ENCODE measurements at regions not wholly inside any gene's neighbourhood (a gene's known extent, or its start where the extent isn't known, plus 50 kb on each side); places are given as distances from the start of the nearest gene placed in this dataset.
A peak's percentile ranks its signal among the peaks of the same experiment; 100 is the strongest.

- DNase-seq, result no peak
These were observed 658.7 kb upstream of the DIPK2B start for GRCh38 chrX:45859407-45859806.

- no peak for DNase-seq
These were observed 652.2 kb upstream of the DIPK2B start for GRCh38 chrX:45852884-45853283.

DNA sequence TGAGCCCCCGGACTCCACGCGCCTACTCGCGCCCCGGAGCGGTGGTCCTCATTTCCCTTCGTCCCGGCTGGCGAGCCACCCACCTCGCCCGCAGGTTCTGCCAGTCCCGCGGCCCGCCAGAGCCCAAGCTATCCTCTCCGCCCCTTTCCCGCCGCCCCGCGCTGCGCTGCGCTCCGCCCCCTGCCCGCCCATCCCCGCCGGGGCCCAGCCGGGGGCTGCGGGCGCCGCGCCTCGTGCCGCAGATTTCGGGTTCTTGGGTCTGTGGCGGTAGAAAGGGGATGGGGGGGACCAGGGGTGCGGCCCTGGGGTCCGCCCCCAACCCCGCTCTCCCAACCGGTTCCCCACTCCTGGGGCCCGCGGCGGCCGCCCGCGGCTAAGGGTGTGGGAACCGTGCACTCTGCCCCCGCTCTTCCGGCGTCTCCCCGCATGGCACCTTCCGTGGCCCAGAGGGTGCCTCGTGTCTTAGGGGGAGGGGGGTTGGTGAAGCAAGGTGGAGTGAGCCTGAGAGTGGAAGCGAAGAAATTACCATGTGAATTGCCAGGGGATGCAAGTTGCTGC, 650.8 kb upstream of the DIPK2B start:
- peak; percentile 12 for DNase-seq

DNA sequence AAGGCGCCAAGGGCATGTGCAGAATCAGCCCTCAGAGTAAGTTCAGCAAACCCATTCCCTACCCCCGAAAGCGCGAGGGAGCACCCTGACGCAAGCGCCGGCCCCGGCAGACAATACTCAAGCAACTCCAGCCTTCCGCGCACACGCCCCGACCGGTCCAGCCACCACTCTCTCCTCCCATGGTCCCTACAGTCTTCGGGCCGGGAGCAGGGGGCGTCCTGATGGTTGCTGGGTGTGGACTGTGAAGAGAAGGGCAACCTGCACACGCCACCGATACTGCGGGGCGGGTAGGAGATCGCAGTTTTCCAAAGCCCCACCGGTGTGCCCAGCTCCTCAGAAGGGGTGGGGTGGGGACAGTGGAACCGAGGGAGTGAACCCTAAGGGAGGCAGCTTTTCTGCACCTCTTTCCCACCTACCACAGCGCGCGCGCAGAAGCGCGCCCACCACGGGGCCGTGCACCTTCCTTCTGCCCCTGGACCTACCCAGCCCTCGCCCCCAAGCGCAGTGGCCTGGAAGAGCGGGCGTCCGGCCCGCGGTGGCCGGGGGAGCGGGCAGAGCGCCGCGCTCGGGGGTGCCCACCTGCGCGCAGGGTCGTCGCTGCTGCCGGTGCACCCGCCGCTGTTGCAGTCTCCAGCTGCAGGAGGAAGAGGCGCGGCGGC, 650.2 kb upstream of the DIPK2B start:
- DNase-seq, result peak; percentile 4

GRCh38 chrX:45850197-45850774, 649.6 kb upstream of the DIPK2B start:
- peak; percentile 2 for DNase-seq

DNA sequence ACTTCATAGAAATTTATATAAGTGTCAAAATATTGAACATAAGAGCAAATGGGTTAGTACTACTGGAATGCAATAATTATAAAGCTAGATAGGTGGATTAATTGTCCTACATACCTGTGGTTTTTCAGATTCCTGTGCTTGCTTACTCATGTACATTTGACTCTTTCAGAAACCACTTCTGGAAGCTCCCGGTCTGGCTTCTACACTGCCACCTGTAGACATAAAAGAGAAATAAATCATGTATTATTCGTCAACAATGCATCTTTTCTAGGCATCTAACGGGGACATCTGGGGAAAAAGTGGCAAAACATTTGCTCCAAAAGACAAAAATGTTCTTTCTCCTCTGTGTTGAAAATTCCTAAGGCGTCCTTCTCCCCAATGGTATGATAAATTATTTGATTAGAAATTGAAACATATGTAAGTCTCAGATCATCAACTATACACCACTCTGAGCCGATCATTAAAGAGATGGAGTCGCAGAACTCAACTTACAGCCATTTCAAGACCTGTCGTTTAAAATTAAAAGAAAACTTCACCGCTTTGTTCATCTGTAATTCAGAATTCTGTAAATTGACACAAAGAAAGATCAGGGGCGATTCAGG, 648.7 kb upstream of the DIPK2B start:
- DNase-seq, result peak; percentile 3

DNA sequence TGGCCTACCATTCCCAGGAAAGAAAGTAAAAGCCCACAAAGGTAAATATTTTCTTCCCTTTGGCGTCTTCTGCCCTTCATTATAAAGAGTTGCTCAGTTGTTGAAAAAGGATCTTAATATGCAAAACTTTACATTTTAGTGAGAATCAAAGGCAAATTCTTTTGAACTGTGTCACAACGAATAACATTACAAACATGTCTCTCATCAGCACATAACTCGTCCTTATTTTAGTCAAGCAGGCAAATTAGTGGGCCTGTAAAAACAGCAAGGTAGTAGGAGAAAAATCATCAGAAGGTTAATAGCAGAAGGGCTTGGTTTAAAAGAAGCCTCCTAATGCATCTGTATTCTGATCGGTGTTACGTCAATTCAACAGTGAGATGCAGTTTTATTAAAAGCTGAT, 647.3 kb upstream of the DIPK2B start:
- DNase-seq, result no peak

- DNase-seq, result no peak
These were observed 645.7 kb upstream of the DIPK2B start for GRCh38 chrX:45846328-45846727.

- DNase-seq, result no peak
These were observed 644.5 kb upstream of the DIPK2B start for GRCh38 chrX:45845142-45845541.

DNA sequence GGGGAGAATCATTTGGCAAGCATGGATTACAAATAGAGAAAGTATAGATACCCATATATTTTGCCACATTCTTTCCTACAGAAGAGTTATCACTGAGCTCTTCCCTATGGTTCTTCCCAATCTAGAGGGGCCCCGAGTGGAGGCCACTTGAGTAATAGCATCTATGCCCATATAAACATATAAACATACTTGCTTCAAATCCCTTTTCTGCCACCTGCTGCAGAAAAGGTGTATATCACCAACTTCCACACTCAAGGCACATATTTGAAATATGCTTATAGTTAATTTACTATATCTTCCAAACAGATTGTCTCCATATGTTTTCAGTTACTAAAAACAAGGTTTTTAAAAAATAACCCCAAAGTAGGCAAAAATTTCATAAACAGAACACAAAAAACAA, 642.8 kb upstream of the DIPK2B start:
- DNase-seq, result no peak

- DNase-seq, result no peak
These were observed 642.2 kb upstream of the DIPK2B start for GRCh38 chrX:45842926-45843315.

GRCh38 chrX:45842207-45842925, 641.7 kb upstream of the DIPK2B start:
- no peak for DNase-seq

DNA sequence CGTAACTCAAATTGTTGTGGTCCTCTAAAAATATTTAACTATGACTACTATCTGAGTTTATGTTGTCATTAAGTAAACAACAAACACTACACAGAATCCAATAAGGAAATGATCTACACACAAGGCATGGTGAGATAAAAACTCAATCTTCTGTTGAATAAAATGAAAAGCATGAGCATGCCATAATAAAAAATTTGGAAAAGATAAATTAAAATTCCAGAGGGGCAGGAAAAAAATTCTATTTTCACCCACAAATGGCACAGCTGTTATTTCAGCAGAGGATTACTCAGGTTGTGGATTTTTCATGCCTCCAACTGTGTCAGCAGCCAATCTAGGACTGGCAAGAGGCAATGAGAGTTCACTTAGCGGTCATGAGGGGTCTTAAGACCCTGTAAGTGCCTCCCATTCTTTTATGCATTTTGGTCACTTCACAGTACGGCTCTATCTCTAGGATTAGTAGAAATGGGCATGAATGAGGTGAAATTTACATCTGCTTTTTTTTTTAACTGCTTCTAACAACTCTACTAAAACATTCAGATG, 639.8 kb upstream of the DIPK2B start:
- DNase-seq, result no peak

DNA sequence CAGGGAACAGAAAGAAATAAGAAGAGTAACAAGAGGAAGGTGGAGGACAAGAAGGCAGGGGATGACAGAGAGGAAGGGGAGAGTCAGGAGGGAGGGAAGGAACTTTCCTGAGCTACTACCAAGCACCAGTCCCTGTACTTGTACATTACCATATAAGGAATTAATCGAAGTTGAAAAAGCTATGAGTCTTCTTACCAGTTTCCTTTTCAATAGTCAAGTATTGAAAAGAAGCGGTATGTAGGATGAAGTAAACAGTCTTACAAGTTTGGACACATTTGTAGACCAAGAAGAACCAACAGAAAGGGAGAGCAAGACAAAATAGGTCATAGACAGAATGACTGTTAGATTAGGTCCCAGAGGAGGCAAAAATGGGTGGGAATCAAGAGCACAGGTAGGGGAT, 629.7 kb upstream of the DIPK2B start:
- no peak for DNase-seq

DNA sequence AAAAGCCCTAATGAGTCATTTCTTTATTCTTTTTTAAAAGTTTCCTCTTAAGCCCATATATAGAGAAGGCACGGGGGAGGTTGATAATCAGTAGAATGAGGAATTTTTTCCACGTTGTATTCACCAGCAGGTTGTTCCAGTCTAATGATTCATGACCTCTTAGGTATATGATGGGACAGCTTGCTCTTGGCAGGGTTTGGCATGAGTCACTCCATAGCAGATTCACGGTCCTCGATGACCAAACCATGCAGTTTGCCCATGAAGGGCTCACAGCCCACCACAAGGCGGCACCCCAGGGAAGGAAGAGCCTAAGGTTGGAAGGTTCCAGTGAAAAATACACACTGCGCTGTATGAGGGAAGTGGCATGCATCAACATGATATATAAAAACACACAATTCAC, 623.8 kb upstream of the DIPK2B start:
- no peak for DNase-seq

GRCh38 chrX:45823536-45823935, 622.9 kb upstream of the DIPK2B start:
- no peak for DNase-seq

- no peak for DNase-seq
These were observed 621.4 kb upstream of the DIPK2B start for GRCh38 chrX:45822124-45822523.

GRCh38 chrX:45818913-45819312, 618.2 kb upstream of the DIPK2B start:
- DNase-seq, result no peak

- DNase-seq, result no peak
These were observed 614.8 kb upstream of the DIPK2B start for GRCh38 chrX:45815441-45815840.

DNA sequence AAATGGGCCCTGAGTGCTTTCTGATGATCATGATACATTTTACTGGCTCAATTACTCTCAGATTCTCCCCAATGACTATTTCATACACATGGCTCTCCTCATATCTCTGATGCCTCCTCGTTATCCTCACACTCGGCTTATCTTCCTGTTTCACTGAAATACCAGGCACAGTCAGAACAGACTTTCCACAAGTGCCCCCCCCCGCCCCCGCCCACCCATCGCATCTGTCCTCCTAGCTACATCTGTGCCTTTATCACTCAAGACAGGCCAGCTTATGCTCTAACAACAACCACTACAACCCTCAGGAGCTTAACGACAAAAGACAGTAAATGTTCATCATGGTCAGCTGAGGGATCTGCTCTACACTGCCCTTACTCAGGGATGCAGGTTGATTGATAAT, 610.6 kb upstream of the DIPK2B start:
- no peak for DNase-seq

DNA sequence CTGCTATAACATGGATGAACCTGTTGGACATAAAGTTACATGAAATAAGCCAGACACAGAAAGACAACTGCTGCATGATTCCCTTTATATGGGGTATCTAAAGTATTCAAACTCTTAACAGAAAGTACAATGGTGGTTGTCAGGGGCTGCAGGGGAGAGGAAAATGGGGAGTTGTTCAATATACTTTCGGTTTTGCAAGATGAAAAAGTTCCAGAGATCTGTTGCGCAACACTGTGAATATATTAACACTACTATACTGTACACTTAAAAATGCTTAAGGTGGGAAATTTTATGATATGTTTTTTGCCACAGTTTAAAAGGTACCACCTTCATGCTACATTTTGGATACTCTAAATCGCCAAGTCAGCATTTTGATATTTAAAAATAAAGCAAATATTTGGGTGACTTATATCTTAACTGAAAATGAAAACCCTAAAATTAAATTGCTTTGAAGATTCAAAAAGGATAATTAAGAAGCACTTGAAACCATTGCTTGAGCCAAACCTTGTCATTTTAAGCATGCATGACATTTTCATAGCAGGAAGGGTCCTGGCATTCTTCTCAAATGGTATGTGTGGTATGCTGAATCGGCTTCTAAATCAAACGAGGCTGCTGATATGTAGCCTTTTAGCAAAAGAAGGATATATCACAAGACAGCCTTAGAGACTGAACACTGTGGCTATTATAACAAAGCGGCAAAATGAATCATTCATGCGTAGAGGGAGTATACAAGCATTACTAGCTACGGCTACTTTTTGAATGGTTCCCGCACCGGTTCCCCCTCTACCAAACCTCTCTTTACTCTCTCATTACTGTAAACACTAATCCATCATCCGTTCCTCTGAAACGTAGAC, 607.1 kb upstream of the DIPK2B start:
- DNase-seq, result no peak

DNA sequence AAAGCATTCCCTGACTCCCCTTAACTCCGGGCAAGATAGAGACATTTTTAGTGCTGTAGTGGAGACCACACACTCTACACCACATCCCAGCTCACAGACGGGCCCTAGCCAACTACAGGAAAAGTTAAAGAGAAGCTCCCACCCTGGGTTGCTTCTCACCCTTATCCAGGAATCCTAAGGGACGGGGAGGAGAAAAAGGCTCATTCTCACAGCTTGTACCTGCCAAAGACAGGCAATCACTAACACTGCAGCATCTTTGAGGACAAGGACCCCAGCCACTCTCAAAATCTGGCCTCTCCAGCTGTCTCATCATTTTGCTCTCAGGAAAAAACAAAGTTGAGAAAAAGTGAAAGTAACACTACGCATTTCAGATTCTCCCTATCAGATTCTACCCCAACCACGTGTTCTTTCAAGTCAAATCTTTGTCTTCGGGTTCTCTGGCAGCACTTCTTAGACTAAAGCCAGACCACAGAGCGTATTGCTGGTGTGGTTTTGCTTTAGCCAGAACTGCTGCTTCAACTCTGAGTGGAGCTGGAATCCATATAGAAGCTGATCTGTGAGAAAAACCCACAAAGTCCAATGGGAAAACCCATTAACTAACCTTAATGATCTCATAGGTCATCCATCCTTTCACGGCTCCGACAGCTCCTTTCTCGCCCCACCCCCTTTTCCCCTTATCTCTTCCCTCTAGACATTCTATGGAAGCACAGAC, 605.9 kb upstream of the DIPK2B start:
- DNase-seq, result no peak

All from NCI-H510A (cell line).